Trophoblast cell (in vitro differentiated cells and primary cell): ENCODE measurements at regions not wholly inside any gene's neighbourhood (a gene's known extent, or its start where the extent isn't known, plus 50 kb on each side); places are given as distances from the start of the nearest gene placed in this dataset.

Experiments used
- DNase-seq, 2 donors: peaks; one replicate each; pipeline ENCODE4 v3.0.0-alpha.2; 2016
- H2AFZ ChIP-seq: 2 replicates; pipeline ENCODE4 v1.6.1; 2013; ENCODE audit warnings: low read length, moderate library complexity, mild to moderate bottlenecking; ENCODE audit not compliant: insufficient read depth, poor library complexity
- H2AK5ac ChIP-seq: 2 replicates; pipeline ENCODE4 v1.6.1; 2013; ENCODE audit warnings: mild to moderate bottlenecking, low read length
- H2BK120ac ChIP-seq: 2 replicates; pipeline ENCODE4 v1.6.1; 2013; ENCODE audit warnings: low read length, mild to moderate bottlenecking, moderate library complexity; ENCODE audit not compliant: insufficient read depth, poor library complexity
- H2BK12ac ChIP-seq: 2 replicates; pipeline ENCODE4 v1.6.1; 2013; ENCODE audit warnings: mild to moderate bottlenecking, low read length, moderate library complexity
- H2BK5ac ChIP-seq: 2 replicates; pipeline ENCODE4 v1.6.1; 2013; ENCODE audit warnings: low read length, low read depth, moderate library complexity, mild to moderate bottlenecking; ENCODE audit not compliant: poor library complexity
- H3K14ac ChIP-seq: 2 replicates; pipeline ENCODE4 v1.6.1; 2013; ENCODE audit warnings: mild to moderate bottlenecking, low read length
- H3K18ac ChIP-seq: 2 replicates; pipeline ENCODE4 v1.6.1; 2013; ENCODE audit warnings: mild to moderate bottlenecking, low read length
- H3K23ac ChIP-seq: 2 replicates; pipeline ENCODE4 v1.6.1; 2013; ENCODE audit warnings: low read length
- H3K27ac ChIP-seq: 2 replicates; pipeline ENCODE4 v1.5.1; 2013; ENCODE audit warnings: low read depth, mild to moderate bottlenecking, inconsistent platforms, low read length, moderate library complexity
- H3K27me3 ChIP-seq: 2 replicates; pipeline ENCODE4 v1.6.1; 2013; ENCODE audit warnings: inconsistent platforms, mild to moderate bottlenecking, low read length, moderate library complexity; ENCODE audit not compliant: insufficient read depth
- H3K36me3 ChIP-seq, 2 experiments: 1 replicate in 1 of 2; 2 replicates in 1 of 2; pipeline ENCODE4 v1.6.1; 2013; ENCODE audit warnings: low read length in 2 of 2, mild to moderate bottlenecking in 2 of 2, moderate library complexity in 1 of 2; ENCODE audit not compliant: insufficient read depth in 2 of 2, control insufficient read depth in 1 of 2
- H3K4ac ChIP-seq: 2 replicates; pipeline ENCODE4 v1.6.1; 2013; ENCODE audit warnings: low read depth, mild to moderate bottlenecking, low read length, moderate library complexity
- H3K4me1 ChIP-seq, 2 experiments: 1 replicate in 1 of 2; 2 replicates in 1 of 2; pipeline ENCODE4 v1.6.1; 2013; ENCODE audit warnings: low read length in 2 of 2, mild to moderate bottlenecking in 2 of 2, moderate library complexity in 1 of 2; ENCODE audit not compliant: insufficient read depth in 2 of 2, control insufficient read depth in 1 of 2
- H3K4me2 ChIP-seq: 2 replicates; pipeline ENCODE4 v1.6.1; 2013; ENCODE audit warnings: inconsistent platforms, mild to moderate bottlenecking, low read length, moderate library complexity
- H3K4me3 ChIP-seq: 2 replicates; pipeline ENCODE4 v1.5.1; 2013; ENCODE audit warnings: mild to moderate bottlenecking, low read depth, low read length, inconsistent platforms
- H3K79me1 ChIP-seq: one replicate; pipeline ENCODE4 v1.6.1; 2013; ENCODE audit warnings: low read length
- H3K79me2 ChIP-seq: 2 replicates; pipeline ENCODE4 v1.6.1; 2013; ENCODE audit warnings: low read length, mild to moderate bottlenecking; ENCODE audit not compliant: control insufficient read depth, insufficient read depth, poor library complexity
- H3K9ac ChIP-seq: 2 replicates; pipeline ENCODE4 v1.6.1; 2013; ENCODE audit warnings: mild to moderate bottlenecking, low read length
- H3K9me3 ChIP-seq: 2 replicates; pipeline ENCODE4 v1.6.1; 2013; ENCODE audit warnings: low read depth, mild to moderate bottlenecking, control low read depth, inconsistent platforms, low read length; ENCODE audit not compliant: insufficient read depth
- H4K12ac ChIP-seq: 2 replicates; pipeline ENCODE4 v1.6.1; 2013; ENCODE audit warnings: low read depth, mild to moderate bottlenecking, low read length, moderate library complexity
- H4K8ac ChIP-seq: 2 replicates; pipeline ENCODE4 v1.6.1; 2013; ENCODE audit warnings: low read depth, mild to moderate bottlenecking, low read length, moderate library complexity
- H4K91ac ChIP-seq: one replicate; pipeline ENCODE4 v1.6.1; 2013; ENCODE audit warnings: low read depth, mild to moderate bottlenecking, low read length, moderate library complexity
- WGBS: extraction: QIAGEN DNeasy Blood & Tissue Kit; methylation state at CpG from one replicate; pipeline ENCODE4 v1.1.7; 2013; ENCODE audit warnings: missing lambda C conversion rate; ENCODE audit not compliant: insufficient read length, insufficient coverage; ENCODE audit errors: extremely low coverage; 5-methylcytosine and 5-hydroxymethylcytosine counted together

DNA sequence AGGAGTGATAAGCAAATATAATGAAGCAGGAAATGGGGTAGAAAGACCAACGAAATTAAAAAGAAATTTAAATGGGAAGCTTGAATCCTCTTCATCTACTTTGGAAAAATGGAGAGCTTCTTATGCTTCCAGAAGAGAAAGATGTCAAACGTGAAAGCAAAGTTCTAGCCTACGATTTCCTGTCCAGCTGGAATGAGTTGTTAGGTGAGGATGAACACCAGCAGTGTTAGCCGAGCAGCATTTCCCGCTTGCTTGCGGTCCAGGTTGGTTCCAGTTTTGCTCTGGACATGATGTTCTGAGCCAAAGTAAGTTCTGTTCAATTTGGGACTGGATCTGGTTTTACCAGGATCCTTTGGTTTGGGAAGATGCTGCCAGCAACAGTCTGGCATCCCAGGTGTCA, 78.9 kb downstream of the DACT1 start:
- no peak overlapping the region for H2BK120ac ChIP-seq

GRCh38 chr14:58717211-58717610, 79.4 kb downstream of the DACT1 start:
- H3K4me1 ChIP-seq, result peaks cover 0 to 2% of the 10 kb centered on the region in 2 experiments
- H4K8ac ChIP-seq, result no peak overlapping the region
- H3K14ac ChIP-seq, result no peak overlapping the region
- H4K12ac ChIP-seq, result no peak overlapping the region
- no peak overlapping the region for H4K91ac ChIP-seq
- H3K4me3 ChIP-seq, result no peak overlapping the region
- H3K9ac ChIP-seq, result no peak overlapping the region
- H3K4ac ChIP-seq, result no peak overlapping the region
- no peaks in the 10 kb centered on the region for H3K79me2 ChIP-seq
- no peak overlapping the region for H2AFZ ChIP-seq
- no peaks in the 10 kb centered on the region for H3K36me3 ChIP-seq
- no peaks in the 10 kb centered on the region for H3K27me3 ChIP-seq
- no peak overlapping the region for H2BK5ac ChIP-seq
- H3K27ac ChIP-seq, result no peak overlapping the region
- no peak for DNase-seq
- no peak overlapping the region for H2BK12ac ChIP-seq
- no peak overlapping the region for H2BK120ac ChIP-seq
- no peak overlapping the region for H2AK5ac ChIP-seq
- H3K18ac ChIP-seq, result no peak overlapping the region
- no peak overlapping the region for H3K4me2 ChIP-seq
- H3K79me1 ChIP-seq, result no peaks in the 10 kb centered on the region
- no peaks in the 10 kb centered on the region for H3K9me3 ChIP-seq
- no peak overlapping the region for H3K23ac ChIP-seq

More for the DNA sequence above, 78.9 kb downstream of the DACT1 start:
- H4K8ac ChIP-seq, result no peak overlapping the region
- no peak overlapping the region for H2AFZ ChIP-seq
- H3K23ac ChIP-seq, result no peak overlapping the region
- no peak overlapping the region for H3K18ac ChIP-seq
- no peak overlapping the region for H3K4me3 ChIP-seq
- H2BK5ac ChIP-seq, result no peak overlapping the region
- H3K27ac ChIP-seq, result no peak overlapping the region
- H2BK12ac ChIP-seq, result no peak overlapping the region
- no peak overlapping the region for H2AK5ac ChIP-seq
- no peaks in the 10 kb centered on the region for H3K36me3 ChIP-seq
- no peak overlapping the region for H4K91ac ChIP-seq
- H3K79me2 ChIP-seq, result no peaks in the 10 kb centered on the region
- H3K9ac ChIP-seq, result no peak overlapping the region
- H3K9me3 ChIP-seq, result no peaks in the 10 kb centered on the region
- DNase-seq, result no peak
- no peak overlapping the region for H3K4me2 ChIP-seq
- no CpG with 5 or more reads among the region's 6 CpGs for WGBS
- H3K14ac ChIP-seq, result no peak overlapping the region
- no peaks in the 10 kb centered on the region for H3K79me1 ChIP-seq
- peaks cover 0 to 2% of the 10 kb centered on the region in 2 experiments for H3K4me1 ChIP-seq
- H3K27me3 ChIP-seq, result no peaks in the 10 kb centered on the region
- no peak overlapping the region for H3K4ac ChIP-seq
- H4K12ac ChIP-seq, result no peak overlapping the region

GRCh38 chr14:58717813-58718212, 80.1 kb downstream of the DACT1 start:
- H3K9ac ChIP-seq, result no peak overlapping the region
- H2AFZ ChIP-seq, result no peak overlapping the region
- no peak overlapping the region for H4K12ac ChIP-seq
- no peak overlapping the region for H2BK12ac ChIP-seq
- WGBS, result no CpG with 5 or more reads among the region's 2 CpGs
- no peaks in the 10 kb centered on the region for H3K9me3 ChIP-seq
- DNase-seq, result no peak
- H3K4ac ChIP-seq, result no peak overlapping the region
- H3K27ac ChIP-seq, result no peak overlapping the region
- no peak overlapping the region for H4K91ac ChIP-seq
- H2AK5ac ChIP-seq, result no peak overlapping the region
- H3K14ac ChIP-seq, result no peak overlapping the region
- peaks cover 0 to 2% of the 10 kb centered on the region in 2 experiments for H3K4me1 ChIP-seq
- no peak overlapping the region for H2BK5ac ChIP-seq
- H3K18ac ChIP-seq, result no peak overlapping the region
- H3K4me3 ChIP-seq, result no peak overlapping the region
- H4K8ac ChIP-seq, result no peak overlapping the region
- H3K79me2 ChIP-seq, result no peaks in the 10 kb centered on the region
- no peaks in the 10 kb centered on the region for H3K79me1 ChIP-seq
- no peaks in the 10 kb centered on the region for H3K27me3 ChIP-seq
- no peak overlapping the region for H3K23ac ChIP-seq
- no peak overlapping the region for H3K4me2 ChIP-seq
- H2BK120ac ChIP-seq, result no peak overlapping the region
- no peaks in the 10 kb centered on the region for H3K36me3 ChIP-seq

DNA sequence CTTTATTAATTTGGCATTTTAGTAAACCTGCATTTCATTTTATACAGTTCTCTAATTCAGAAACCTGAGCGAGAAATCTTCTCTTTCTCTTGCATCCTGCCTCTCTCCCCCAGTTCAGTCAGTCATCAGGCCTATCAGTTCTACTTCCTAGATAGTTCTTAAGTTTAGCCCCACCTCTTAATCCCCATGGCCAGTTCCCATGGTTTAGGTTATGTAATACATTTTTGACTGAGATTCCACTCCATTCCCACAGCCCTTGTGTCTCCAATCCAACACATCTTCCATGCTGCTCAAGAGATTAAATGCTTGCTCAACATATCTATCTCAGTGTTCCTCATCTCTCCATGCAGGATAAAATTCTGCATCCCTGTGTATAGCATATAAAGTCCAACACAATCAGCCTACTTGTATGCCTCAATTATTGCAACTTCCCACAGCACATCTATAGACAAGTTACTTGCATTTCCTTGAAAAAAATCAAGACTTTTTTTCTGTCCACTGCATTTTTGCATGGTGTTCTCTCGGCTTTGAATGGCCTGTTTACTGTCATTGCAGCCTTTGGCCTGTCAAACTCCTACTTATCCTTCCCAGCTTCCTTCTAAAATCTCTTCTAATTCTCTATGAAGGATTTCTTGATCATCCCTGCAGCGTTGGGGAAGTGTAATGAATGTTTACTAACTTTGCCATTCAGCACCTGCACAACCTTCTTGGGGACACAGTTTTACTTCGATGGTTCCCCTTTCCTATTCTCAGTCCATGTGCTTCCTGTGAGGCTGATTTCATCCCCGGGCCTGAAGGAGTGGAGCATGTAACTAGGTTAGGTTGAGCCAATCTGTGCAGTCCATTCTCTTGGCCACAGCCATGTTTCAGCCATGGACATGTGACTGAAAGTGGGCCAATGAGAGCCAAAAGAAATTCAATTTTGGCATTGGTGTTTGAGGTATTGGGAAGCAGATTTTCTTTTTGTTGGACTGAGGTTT, 80.8 kb downstream of the DACT1 start:
- Histone ChIP-seq H3K27me3 (no peaks in the 10 kb centered on the region), H3K27ac (no peak overlapping the region), H3K4me2 (no peak overlapping the region), H3K4ac (no peak overlapping the region), H2AFZ (no peak overlapping the region), H3K18ac (no peak overlapping the region), H2BK12ac (peak overlapping the region; percentile 54), H4K8ac (no peak overlapping the region), H3K79me2 (no peaks in the 10 kb centered on the region), H3K14ac (no peak overlapping the region), H2AK5ac (no peak overlapping the region), H3K9ac (no peak overlapping the region), H3K36me3 (no peaks in the 10 kb centered on the region), H3K9me3 (no peaks in the 10 kb centered on the region), H4K91ac (no peak overlapping the region), H3K23ac (no peak overlapping the region), H3K4me1 (peaks cover 0 to 2% of the 10 kb centered on the region in 2 experiments), H2BK120ac (no peak overlapping the region), H2BK5ac (no peak overlapping the region), H3K4me3 (no peak overlapping the region), H4K12ac (no peak overlapping the region), H3K79me1 (no peaks in the 10 kb centered on the region)
- DNase-seq, result no peak
- no CpG with 5 or more reads among the region's 5 CpGs for WGBS
